Activated CD4-positive, alpha-beta T cell treated with anti-CD3 and anti-CD28 coated beads, Interleukin-10, Interleukin-2, amounts not matched to agents 100 ng/mL and 50 ng/mL, durations not matched to agents 16 hours and 8 hours (primary cell): ENCODE measurements at regions not wholly inside any gene's neighbourhood (a gene's known extent, or its start where the extent isn't known, plus 50 kb on each side); places are given as distances from the start of the nearest gene placed in this dataset.
"Not testable (repeated sequence)": the region's sequence is repeated elsewhere in the genome, so short reads cannot be mapped to it uniquely, and the experiment has no call there.

ENCODE experiments used
- DNase-seq: peaks from one replicate; pipeline ENCODE4 v3.0.0-alpha.2; 2020

DNA sequence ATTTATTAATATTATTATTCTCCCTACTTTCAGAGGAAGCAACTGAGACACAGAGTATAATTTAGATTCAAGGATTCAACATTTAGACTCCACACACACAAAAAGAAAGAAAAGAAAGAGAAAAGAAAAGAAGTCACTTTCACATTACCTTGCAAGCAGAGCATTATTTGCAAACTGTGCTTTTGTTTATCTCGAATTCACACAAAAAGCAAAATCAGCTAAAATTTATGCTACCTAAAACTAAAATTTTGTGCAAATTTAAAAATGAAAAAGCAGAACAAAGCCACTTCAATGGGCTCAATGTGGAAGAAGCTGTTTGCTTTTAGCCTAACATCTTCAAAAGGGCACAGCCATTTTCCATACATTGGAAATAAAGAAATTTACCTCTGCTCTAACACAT, 1282.7 kb upstream of the GYPC start:
- DNase-seq, result no peak

DNA sequence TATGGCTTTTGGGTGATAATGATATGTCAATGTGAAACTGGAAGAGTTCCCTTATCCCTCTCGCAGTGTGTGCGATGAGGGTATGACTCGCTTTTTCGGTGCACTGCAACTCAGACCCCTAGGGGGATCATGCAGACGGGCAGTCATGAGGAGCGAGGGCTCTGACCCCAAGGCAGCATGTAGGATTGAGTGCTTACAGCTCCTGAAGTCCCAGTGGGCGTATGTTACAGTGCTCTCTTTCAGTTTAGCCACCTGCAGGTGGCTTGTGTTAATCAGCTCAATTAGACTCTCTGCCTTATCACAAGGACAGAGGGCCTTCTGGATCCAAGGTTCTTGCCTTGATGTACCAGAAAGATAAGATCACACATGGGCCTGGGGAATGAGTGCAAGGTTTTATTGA, 1269.9 kb upstream of the GYPC start:
- no peak for DNase-seq

DNA sequence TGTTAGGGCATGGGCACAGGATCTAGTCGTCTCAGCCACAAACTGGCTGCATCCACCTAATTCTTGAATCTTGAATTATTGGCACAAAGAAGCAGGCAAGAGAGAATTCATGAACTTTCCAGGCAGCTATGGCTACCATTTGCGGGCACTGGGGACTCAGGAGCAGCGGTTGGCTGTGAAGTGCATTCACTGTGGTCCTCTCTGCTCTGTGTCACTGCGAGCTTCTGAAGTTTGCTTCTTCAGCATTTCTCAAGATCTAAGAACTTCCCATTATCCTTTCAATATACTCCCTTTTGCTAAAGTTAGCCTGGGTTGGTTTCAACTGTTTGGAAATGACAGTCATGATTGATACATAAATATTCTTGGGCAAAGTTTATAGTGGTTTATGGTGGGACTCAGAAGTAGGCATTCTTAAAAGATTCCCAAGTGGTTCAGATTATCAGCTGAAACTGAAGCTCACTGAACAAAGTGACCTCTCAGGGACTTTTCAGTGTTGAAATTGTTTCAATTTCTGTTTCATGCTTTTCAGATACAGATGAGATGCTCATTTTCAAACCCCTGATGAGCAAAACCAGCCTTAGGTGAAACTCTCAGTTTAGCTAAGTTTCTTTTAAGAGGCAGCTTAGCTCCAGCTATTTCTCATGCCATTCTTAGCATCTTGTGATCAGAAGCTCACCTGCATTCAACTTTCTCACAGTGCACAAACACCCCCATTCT, 1258.3 kb upstream of the GYPC start:
- peak; percentile 13 for DNase-seq

DNA sequence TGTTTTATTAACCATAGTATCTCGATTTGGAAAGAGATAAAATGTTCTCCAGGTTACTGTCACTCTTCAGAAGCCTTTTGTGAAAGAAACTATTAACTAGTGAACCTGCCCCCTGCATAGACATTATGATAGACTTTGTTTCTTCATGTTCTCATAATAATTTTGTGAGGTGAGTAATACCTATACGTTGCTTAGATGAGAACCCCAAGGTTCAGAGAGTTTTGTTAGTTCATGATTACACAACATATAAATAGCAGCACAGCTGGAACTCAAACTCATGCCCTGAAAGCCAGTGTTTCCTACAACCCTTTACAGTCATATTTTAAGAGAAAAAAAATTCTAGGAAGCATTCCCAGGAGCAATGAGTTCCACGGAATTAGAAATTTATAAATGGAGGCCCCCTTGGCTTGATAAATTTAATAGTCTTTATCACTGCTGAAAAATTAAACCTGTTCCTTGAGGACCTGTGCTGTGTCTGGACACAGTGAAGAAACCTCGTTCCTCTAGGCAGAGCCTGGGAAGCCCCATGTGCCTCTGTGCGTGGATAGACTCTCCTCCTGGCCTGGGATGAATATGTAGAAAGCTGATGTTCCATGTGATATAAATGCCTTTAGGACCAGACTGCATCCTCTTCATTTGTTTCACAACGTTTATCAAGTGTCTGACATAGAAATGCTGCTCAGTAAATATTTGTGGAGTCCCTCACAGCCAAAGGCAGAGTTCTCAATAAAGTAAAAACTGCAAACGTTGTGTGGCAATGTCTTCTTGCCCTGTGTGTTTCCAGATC, 1257.0 kb upstream of the GYPC start:
- DNase-seq, result no peak

DNA sequence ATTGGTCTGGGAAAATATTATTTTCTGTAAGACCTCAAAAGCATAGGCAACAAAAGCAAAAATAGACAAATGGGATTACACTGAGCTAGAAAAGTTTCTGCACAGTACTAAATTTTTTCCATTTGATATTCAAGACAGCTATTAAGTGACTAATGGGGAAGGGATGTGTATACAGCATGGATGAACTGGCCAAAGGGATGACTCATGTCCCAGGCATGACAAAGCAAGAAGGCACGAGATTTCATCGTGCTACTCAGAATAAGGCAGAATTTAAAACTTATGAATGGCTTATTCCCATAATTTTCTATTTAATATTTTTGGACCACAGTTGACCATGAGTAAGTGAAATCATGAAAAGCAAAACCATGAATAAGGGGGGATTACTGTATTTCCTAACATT, 1250.1 kb upstream of the GYPC start:
- no peak for DNase-seq

DNA sequence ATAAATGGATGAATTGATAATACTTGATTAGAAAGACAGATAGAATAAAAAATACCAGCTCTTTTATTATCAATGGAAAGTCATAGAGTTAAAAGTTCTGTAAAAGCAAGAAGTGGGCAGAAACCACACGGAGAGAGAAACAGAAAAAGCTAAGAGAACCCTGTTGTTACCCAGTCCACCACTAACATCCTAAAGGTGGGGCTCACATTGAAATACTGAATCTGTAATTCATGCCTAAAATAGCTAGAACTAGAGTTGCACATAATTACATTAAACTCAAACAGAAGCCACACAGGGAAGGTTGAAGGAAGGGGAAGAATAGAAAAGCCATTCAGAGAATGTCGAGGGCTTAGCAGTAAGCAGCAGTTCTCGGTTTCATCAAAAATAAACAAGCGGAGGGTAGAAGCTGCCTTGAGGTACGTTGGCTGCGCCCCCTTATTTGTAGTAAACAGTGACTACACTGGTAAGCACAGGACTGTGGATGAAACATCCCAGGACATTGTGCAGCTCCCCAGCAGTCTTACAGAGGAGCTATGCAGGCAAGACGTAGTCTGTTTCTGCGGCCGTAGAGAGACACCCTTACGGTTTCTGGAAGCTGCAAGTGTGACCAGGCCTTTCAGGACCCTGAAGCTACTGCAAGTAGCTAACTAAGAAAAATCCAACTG, 1247.0 kb upstream of the GYPC start:
- DNase-seq, result no peak

DNA sequence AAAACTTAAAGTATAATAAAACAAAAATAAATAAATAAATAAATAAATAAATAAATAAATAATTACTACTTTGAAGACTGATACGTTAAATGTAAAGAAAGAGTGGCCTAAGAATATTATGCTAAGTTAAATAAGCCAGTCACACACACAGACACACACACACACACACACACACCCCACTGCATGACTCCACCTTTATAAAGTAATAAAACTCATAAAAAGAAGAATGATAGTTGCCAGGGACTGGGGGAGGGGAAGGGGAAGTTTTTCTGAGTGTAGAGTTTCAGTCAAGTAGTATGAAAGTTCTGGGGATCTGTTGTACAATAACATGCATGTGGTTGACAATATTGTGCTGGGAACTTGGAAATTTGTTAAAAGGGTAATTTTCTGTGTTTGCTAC, 1237.5 kb upstream of the GYPC start:
- no peak for DNase-seq

DNA sequence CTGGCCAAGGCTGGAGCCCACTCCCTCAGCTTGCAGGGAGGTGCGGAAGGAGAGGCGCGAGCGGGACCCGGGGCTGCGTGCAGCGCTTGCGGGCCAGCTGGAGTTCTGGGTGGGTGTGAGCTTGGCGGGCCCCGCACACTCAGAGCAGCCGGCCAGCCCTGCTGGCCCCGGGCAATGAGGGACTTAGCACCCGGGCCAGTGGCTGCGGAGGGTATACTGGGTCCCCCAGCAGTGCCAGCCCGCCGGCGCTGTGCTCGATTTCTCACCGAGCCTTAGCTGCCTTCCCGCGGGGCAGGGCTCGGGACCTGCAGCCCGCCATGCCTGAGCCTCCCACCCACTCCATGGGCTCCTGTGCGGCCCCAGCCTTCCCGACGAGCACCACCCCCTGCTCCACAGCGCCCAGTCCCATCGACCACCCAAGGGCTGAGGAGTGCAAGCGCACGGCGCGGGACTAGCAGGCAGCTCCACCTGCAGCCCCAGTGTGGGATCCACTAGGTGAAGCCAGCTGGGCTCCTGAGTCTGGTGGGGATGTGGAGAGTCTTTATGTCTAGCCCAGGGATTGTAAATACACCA, 1233.7 kb upstream of the GYPC start:
- not testable (repeated sequence) for DNase-seq

DNA sequence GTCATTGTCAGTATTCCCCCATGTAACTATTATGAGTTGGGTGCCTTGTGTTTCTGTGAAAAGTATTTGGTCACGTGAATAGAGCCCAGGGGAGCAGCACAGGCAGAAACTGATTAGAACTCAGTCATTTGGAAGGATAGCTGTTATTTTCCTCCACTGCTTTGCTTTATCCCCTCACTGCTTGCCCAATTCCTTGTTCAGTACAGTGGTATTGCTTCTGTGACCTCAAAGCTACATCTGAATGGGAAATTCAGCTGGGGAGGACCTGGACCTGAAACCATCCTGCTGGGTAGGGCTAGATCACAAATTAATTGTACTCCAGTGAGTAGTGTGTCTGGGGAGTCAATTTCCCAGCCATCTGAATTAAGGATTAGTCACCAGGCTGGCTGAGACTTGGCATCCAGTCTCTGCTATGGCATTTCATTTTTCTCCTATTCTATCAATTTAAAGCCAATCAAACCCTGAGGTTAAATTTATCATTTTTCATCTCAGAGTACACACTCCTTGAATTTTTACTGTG, 1231.6 kb upstream of the GYPC start:
- no peak for DNase-seq

DNA sequence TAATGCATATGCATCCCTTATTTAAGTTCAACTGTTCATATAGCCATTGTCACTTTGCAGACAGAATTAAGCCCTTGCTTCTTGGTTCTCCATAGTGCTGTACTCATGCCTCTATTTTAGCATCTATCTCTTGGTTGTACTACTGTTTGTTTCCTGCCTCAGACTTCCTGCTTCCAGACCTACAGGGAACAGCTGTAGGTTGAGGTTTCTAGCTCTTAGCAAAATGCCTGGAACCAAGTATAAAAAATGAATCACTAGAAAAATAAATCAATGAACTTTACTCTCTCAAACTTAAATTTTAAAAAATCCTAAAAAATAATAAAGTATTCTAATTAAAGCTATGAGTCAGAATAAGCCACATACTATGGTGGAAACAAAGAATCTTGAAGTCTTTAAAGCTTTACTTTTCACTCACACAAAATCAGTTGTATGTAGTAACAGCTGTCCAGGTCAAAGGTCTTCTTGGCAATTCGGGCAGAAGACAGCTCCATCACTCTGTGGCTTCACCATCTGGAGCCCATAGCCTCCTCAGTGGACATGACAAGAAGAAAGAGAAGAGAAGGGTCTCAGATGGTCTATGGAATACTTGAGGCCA, 1228.1 kb upstream of the GYPC start:
- no peak for DNase-seq

DNA sequence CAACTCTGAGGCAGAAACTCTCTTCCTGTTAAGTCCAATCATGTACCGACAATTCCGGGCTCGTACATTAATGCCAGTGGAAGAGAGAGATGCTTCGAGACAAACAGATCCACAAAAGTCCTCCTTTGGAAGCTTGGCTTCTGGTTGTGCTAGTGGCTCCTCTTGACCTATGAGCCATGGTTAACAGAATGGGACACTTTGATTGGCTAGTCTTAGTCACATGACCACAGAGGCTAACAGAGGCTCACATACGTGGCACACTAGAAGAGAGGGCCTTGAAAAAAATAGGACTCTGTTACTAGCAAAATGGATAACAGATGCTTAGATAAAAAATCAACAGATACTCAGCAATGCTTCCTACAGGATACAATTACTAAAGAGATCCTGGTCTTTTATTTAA, 1211.9 kb upstream of the GYPC start:
- DNase-seq, result no peak

DNA sequence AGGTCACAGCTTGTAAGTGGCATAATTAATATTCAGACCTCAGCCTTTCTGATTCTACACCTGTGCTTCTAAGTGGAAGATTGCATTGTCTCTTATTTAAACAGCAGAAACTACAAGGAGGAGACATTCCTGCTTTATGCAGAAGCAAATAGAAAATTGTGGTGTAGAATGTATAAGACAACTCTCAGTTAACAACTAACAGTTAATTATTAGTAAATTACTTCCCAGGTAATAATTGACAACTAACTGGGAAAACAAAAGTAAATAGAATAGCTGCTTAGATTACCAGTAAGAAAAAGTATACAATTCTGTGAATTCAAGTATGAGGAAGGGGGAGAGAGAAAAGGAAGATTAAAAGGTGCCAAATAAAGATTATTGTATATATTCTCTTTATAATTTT, 1210.5 kb upstream of the GYPC start:
- no peak for DNase-seq

DNA sequence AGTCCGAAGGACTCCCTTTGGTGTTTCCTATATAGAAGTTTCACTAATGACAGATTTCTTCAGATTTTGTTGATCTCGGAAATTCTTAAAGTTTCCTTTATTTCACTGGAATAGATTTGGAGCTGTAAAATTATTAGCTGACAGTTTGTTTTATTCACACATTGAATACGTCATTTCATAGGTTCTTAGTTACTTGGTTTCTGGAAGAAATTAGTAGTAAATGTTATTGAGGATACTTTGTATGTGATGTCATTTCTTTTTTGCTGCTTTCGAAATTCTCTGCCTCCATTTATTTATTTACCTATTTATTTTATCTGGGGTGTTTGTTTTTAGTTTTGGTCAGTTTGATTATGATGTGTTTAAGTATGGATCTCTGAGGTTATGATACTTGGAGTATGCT, 1205.9 kb upstream of the GYPC start:
- DNase-seq, result no peak

DNA sequence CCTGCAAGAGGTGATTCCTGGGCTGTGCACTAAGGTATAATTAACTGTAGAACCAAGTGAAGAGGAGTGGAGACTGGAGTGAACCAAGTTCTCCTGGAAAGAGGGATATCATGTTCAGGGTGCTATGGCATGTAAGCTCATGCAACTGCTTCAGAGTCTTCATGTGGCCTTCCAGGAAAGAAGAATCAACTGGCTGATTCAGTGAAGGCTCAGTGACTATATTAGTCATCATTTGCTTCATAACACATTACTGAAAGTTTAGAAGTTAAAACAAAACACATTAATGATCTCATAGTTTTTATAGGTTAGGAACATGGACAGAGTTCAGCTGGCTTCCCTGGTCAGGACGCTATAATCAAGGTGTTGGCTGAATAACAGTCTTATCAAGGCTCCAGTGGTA, 1200.8 kb upstream of the GYPC start:
- DNase-seq, result no peak

DNA sequence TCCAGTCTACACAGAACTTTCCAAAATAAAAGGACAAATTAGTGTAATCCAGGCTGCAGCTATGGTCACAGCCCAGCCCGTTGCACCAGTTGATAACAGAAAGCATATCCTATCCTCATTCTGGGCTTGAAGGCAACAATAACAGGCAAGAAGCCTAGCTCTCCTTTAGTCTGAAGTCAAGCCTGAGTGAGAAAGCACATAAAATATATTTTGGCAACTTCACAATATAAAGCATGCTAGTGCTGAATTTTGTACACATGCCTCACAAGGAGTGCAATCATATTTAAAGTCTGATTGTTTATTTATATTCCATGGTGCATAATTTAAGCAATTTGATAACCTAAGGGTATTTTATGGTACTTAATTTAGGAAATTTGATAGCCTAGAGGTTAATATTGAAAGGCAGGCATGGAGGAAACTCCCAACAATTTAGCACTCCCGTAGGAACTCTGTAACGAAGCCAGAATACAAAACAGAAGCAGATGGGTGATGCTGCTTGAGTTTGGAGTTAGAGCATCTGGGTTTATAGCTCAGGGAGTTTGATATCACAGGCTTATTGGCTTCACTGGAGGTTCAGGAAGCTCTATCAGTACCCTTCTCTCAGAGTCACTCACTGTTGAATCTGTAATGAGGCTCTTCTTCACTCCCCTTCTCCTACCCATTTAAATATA, 1199.1 kb upstream of the GYPC start:
- DNase-seq, result no peak

DNA sequence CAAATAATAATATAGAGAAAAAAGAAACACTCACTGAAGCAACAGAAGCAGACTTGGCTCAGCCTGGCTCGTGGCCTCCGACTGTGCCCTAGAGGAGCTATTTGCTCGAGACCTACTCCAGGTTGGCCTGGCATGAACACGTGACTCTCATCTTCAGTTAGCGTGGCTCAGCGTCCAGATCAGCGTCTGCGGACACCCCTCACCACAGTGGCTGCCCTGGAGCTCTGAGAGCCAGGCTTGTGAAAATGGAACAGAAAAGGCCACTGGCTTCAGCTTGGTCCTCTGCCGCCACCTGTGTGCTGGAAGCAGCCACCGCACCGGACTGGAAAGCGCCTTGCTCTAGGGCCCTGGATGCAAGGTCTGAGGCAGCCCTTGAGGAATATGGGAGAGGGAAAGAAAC, 1184.0 kb upstream of the GYPC start:
- DNase-seq, result no peak

DNA sequence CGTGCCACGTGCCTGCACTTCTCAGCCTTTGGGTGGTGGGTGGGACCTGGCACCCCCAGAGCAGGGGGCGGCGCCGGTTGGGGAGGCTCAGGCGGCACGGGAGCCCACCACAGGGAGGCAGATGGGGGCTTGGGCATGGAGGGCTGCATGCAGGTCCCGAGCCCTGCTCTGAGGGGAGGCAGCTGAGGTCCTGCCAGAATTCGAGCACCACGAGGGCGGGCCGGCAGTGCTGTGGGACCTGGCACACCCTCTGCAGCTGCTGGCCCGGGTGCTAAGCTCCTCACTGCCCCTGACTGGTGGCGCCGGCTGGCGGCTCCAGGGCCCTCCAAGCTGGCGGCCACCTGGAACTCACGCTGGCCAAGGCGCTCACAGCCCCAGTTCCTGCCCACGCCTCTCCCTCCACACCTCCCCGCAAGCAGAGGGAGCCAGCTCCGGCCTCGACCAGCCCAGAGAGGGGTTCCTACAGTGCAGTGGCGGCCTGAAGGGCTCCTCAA, 1176.8 kb upstream of the GYPC start:
- no peak for DNase-seq

DNA sequence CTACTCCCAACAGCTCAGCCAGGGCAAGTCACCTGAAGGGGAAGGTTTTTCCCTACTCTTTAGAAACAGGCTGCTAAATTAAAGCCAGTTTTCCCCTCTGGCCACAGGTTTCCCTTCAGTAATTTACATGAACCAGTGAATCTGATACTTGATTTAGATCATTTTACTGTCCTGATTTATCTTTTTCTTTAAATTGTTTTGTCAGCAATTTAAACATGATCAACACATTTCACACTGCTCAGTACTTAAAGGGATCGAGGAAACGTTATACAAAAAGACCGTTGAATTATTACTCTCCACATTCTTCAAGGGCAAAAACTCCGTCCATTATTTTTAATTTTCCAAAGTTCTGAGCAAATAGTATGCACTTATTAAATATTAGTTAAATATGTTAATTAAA, 1165.7 kb upstream of the GYPC start:
- DNase-seq, result no peak

DNA sequence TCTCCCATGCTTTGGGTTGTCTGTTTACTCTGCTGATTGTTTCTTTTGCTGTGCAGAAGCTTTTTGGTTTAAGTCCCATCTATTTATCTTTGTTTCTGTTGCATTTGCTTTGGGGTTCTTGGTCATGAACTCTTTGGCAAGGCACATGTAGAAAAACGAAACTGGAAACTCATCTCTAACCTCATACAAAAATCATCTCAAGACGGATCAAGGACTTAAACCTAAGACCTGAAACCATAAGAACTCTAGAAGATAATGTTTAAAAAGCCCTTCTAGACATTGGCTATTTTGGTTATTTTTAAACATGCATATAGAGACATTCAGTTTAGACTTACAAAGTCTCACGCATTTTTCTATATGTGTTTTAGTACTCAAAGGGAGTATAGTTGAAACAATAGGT, 1164.3 kb upstream of the GYPC start:
- no peak for DNase-seq

DNA sequence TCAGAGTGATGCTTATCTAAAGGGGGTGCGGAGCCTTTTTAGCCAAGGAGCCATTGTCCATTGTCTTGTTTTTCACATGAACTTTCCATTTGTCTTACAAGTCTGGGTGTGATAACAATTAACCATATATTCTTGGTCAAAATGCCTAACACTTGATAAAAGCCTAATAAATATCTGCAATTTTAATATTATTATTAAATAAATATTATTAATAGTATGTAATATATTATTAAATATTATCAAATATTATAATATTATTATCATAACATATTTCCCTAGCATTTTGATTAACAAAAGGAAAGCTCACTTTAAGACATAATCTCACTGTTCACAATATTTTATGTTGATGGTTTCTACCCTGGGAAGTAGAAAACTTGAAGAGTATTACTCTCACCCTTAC, 1143.6 kb upstream of the GYPC start:
- no peak for DNase-seq

DNA sequence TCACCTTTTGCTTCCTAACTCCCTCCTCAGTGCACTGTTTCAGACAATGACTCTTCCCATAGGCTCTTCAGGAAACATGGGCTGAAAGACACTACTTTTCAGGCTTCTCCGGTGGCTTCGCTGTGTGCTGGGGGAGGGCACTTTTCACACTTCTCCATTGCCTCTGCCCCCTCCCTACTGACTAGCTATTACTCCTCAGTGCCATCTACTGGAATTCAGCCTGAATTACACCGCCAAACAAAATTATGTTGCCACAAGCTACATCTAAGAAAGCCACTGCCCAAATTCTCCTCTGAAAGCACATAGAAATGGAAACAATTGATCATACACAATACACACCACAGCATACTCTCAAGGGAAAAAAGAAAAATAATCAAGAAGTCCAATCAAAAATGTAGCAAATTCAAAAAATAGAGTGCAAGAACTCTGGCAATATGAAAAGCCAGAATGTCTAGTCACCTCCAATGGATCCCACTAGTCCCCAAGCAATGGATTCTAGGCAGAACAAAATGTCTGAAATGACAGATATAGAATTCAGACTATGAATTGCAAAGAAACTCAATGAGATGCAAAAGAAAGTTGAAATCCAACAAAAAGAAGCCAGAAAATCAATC, 1139.4 kb upstream of the GYPC start:
- peak; percentile 24 for DNase-seq

DNA sequence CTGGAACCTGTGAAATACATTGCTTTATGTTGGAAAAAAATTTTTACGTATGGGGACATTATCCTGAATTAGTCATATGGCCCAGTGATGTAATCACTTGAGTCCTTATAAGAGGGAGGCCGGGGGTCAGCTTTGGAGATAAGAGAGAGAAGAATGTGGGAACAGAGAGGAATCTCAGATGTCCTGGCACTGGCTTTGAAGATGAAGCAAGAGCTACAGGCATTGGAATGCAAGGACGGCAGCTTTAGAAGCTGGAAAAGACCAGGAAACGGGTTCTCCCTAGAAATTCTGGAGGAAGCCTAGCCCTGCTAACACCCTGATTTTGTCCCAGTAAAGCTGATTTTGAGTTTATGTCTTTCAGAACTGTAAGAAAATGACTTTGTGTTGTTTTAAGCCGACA, 1129.9 kb upstream of the GYPC start:
- DNase-seq, result no peak
